Lower leg skin (tissue), 3 donors: ENCODE measurements at regions not wholly inside any gene's neighbourhood (a gene's known extent, or its start where the extent isn't known, plus 50 kb on each side); places are given as distances from the start of the nearest gene placed in this dataset.

Experiments
- POLR2A ChIP-seq, 2 donors: fragments of 450-650 bp; IDR thresholded peaks; one replicate each; pipeline ENCODE4 v1.6.1; 2016 to 2017; ENCODE audit warnings: antibody characterized with exemption in 2 of 2, mild to moderate bottlenecking in 1 of 2, moderate library complexity in 1 of 2
- TF ChIP-seq, protein P1 (sequence below), 3 donors: fragments of 450-650 bp; IDR thresholded peaks; one replicate each; pipeline ENCODE4 v1.5.1; 2016; ENCODE audit warnings: antibody characterized with exemption in 3 of 3, mild to moderate bottlenecking in 3 of 3, moderate library complexity in 2 of 3

DNA sequence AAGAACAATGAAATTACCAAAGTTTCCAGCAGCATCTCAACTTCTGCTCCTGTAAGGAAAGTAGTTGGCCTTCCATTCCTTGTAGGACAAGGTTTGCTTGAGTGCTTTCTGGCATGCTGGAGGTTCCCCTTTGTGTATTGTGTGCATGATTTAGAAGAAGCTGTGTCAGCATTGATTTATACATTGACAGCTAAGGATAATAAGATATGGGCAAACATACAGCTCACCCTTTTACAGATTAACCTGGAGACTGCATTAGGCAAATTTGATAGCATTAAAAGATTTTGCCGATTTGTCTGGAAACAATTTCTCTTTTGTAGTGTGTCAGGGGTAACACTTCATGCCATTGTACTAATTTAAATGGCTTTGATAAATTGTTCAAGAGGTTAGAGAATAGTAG, 221.8 kb upstream of the PACRGL start:
- TF ChIP-seq POLR2A (IDR thresholded peaks at IDR 0.05): no peak
- TF ChIP-seq, protein P1, sequence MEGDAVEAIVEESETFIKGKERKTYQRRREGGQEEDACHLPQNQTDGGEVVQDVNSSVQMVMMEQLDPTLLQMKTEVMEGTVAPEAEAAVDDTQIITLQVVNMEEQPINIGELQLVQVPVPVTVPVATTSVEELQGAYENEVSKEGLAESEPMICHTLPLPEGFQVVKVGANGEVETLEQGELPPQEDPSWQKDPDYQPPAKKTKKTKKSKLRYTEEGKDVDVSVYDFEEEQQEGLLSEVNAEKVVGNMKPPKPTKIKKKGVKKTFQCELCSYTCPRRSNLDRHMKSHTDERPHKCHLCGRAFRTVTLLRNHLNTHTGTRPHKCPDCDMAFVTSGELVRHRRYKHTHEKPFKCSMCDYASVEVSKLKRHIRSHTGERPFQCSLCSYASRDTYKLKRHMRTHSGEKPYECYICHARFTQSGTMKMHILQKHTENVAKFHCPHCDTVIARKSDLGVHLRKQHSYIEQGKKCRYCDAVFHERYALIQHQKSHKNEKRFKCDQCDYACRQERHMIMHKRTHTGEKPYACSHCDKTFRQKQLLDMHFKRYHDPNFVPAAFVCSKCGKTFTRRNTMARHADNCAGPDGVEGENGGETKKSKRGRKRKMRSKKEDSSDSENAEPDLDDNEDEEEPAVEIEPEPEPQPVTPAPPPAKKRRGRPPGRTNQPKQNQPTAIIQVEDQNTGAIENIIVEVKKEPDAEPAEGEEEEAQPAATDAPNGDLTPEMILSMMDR (IDR thresholded peaks at IDR 0.05): no peak
